HG03442 (cell line): ENCODE measurements at regions not wholly inside any gene's neighbourhood (a gene's known extent, or its start where the extent isn't known, plus 50 kb on each side); places are given as distances from the start of the nearest gene placed in this dataset.

ENCODE experiments used
- ATAC-seq: cut with Tn5 transposase; IDR thresholded peaks from one replicate; pipeline ENCODE4 v1.9.1; 2021; ENCODE audit warnings: mild to moderate bottlenecking, moderate library complexity; ENCODE audit not compliant: unreplicated experiment

DNA sequence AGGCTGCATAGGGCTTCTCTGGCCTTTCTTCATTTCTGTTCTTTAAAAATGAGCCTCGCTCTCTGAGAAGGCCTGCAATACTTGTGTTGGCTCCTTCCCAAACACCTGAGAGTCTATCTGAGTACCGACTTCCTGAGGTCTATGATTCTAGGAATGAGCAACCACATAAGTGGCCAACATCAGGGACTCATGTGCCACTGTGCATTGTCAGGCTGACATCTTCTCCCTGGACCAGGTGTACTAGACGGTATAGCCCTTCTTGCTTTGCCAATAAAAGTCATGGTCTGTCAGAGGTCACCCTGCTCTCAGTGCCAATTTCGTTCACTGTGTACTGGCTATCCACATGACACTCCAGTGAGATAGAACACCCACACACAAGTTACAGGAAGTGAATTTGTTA is 67.4 kb upstream of the EPHA5 start:
- no peak for ATAC-seq

DNA sequence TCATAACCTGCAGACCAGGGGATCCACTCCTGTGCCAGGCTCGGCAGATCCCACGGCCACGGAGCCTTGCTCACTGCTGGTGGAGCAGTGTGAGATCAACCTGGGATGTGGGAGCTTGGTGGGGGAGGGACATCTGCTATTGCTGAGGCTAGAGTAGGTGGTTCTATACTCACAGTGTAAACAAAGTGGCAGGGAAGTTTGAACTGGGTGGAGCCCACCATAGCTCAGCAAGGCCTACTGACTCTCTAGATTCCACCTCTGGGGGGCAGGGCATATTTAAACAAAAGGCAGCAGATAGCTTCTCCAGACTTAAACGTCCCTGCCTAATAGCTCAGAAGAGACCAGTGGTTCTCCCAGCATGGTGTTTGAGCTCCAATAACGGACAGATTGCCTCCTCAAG is 54.7 kb upstream of the EPHA5 start:
- no peak for ATAC-seq
